ENCODE measurements at regions not wholly inside any gene's neighbourhood (a gene's known extent, or its start where the extent isn't known, plus 50 kb on each side); places are given as distances from the start of the nearest gene placed in this dataset.
A peak's percentile ranks its signal among the peaks of the same experiment; 100 is the strongest.
"Not testable (repeated sequence)": the region's sequence is repeated elsewhere in the genome, so short reads cannot be mapped to it uniquely, and the experiment has no call there.

DNA sequence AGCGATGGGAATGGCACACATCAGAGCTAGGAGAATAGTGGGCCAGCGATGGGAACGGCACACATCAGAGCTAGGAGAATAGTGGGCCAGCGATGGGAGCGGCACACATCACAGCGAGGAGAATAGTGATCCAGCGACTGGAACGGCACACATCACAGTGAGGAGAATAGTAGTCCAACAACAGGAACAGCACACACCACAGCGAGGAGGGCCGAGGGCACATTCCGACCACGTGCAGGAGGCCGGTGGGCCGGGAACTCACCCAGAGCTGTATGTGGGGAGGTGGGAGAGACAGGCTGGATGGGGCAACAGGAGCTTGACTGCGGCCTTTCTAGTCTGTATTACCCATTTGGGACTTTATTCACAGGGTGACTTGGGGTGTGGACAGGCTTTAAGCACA is 271.1 kb upstream of the IRX4 start:
- no peak for TF ChIP-seq POLR2AphosphoS5 (IDR thresholded peaks at IDR 0.05)
- no peak for TF ChIP-seq CTCF (IDR thresholded peaks at IDR 0.05)
- TF ChIP-seq POLR2A (IDR thresholded peaks at IDR 0.05) = no peak
- no peaks in the 10 kb centered on the region for H3K4me1 ChIP-seq (replicated peaks)
- H3K27me3 ChIP-seq (replicated peaks; ENCODE audit: insufficient read depth) = no peaks in the 10 kb centered on the region
- no peaks in the 10 kb centered on the region for H3K36me3 ChIP-seq
- DNase-seq (ENCODE audit: low spot score) = no peak
- H3K27ac ChIP-seq = no peak overlapping the region
- 91% methylated on average over 15 of the region's 15 CpGs for WGBS
- intact Hi-C loops (cut with DNase I) = no loop called here
- H3K4me3 ChIP-seq = no peak overlapping the region
- no peaks in the 10 kb centered on the region for H3K9me3 ChIP-seq

DNA sequence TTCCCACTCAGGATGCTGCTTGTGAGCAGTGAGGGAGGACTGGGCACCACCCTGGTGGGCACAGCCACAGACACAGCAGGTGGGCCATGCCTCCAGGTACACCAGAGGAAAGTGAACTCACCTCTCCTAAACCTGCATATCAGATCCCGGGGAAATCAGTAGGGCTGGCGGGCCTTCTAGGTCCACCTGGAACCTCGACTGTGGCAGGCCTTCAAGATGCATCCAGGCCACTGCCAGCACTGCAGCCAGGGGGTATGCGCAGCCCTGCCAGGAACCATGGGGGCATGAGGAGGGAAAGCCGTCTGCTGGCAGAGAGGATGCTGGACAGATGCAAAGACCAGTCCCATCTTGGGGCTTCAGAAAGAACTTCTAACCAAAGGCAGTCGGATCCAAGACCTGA is 270.6 kb upstream of the IRX4 start:
- Histone ChIP-seq H3K4me3 (no peak overlapping the region), H3K27me3 (replicated peaks; ENCODE audit: insufficient read depth) (no peaks in the 10 kb centered on the region), H3K36me3 (no peaks in the 10 kb centered on the region), H3K4me1 (replicated peaks) (no peaks in the 10 kb centered on the region), H3K9me3 (no peaks in the 10 kb centered on the region), H3K27ac (no peak overlapping the region)
- WGBS = 96% methylated on average over 6 of the region's 6 CpGs
- DNase-seq (ENCODE audit: low spot score) = no peak
- TF ChIP-seq POLR2AphosphoS5 (IDR thresholded peaks at IDR 0.05) = no peak
- no peak for TF ChIP-seq CTCF (IDR thresholded peaks at IDR 0.05)
- no peak for TF ChIP-seq POLR2A (IDR thresholded peaks at IDR 0.05)
- intact Hi-C loops (cut with DNase I) = no loop called here

DNA sequence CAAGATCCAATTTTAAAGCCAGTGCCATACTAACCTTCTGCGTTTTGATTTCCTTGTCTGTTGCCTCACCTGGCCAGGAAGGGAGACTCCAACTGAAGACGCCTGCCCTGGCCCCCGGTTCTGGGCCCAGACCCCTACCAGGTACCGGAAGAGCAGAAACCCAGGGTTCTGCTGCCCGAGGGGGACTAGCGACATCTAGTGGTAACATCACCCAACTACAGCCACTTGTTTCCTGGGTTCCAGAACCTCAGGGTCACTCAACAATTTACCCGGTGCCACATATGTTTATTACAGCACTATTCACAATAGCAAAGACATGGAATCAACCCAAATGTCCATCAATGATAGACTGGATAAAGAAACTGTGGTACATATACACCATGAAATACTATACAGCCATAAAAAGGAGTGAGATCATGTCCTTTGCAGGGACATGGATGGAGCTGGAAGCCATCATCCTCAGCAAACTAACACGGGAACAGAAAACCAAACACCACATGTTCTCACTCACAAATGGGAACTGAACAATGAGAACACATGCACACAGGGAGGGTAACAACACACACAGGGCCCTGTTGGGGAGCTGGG is 268.7 kb upstream of the IRX4 start:
- DNase-seq (ENCODE audit: low spot score); intact Hi-C loops (cut with DNase I); H3K27ac ChIP-seq; H3K27me3 ChIP-seq (replicated peaks; ENCODE audit: insufficient read depth); H3K36me3 ChIP-seq; H3K9me3 ChIP-seq; H3K4me3 ChIP-seq; H3K4me1 ChIP-seq (replicated peaks): not testable (repeated sequence)
- 20% methylated on average over 8 of the region's 8 CpGs for WGBS
- peak; percentile 51 to 79 (median 54) for TF ChIP-seq CTCF (IDR thresholded peaks at IDR 0.05)

- Histone ChIP-seq H3K9me3 (no peaks in the 10 kb centered on the region), H3K4me3 (no peak overlapping the region), H3K36me3 (no peaks in the 10 kb centered on the region), H3K4me1 (replicated peaks) (no peaks in the 10 kb centered on the region), H3K27ac (no peak overlapping the region), H3K27me3 (replicated peaks; ENCODE audit: insufficient read depth) (no peaks in the 10 kb centered on the region)
- no peak for DNase-seq (ENCODE audit: low spot score)
- no peak for TF ChIP-seq POLR2A (IDR thresholded peaks at IDR 0.05)
- intact Hi-C loops (cut with DNase I) = no loop called here
- 41% methylated on average over 15 of the region's 15 CpGs for WGBS
Measured at GRCh38 chr5:2149195-2149539, 266.4 kb upstream of the IRX4 start.

GRCh38 chr5:2148312-2149194 is 265.8 kb upstream of the IRX4 start:
- no peaks in the 10 kb centered on the region for H3K36me3 ChIP-seq
- no peaks in the 10 kb centered on the region for H3K9me3 ChIP-seq
- no peaks in the 10 kb centered on the region for H3K4me1 ChIP-seq (replicated peaks)
- DNase-seq (ENCODE audit: low spot score) = no peak
- H3K27ac ChIP-seq = no peak overlapping the region
- H3K27me3 ChIP-seq (replicated peaks; ENCODE audit: insufficient read depth) = no peaks in the 10 kb centered on the region
- TF ChIP-seq POLR2AphosphoS5 (IDR thresholded peaks at IDR 0.05) (no peak), POLR2A (IDR thresholded peaks at IDR 0.05) (no peak)
- H3K4me3 ChIP-seq = no peak overlapping the region
- intact Hi-C loops (cut with DNase I) = no loop called here
- WGBS = 86% methylated on average over 14 of the region's 14 CpGs
